Hepatocyte (in vitro differentiated cells): ENCODE measurements at regions not wholly inside any gene's neighbourhood (a gene's known extent, or its start where the extent isn't known, plus 50 kb on each side); places are given as distances from the start of the nearest gene placed in this dataset.
"Not testable (repeated sequence)": the region's sequence is repeated elsewhere in the genome, so short reads cannot be mapped to it uniquely, and the experiment has no call there.

Experiments used
- CTCF ChIP-seq: fragments of 200-600 bp; sonication (generic); IDR thresholded peaks from 2 replicates; pipeline ENCODE4 v1.5.1; 2016; ENCODE audit warnings: antibody characterized with exemption, mild to moderate bottlenecking; ENCODE audit not compliant: poor library complexity
- EZH2 ChIP-seq: fragments of 200-600 bp; sonication (generic); IDR thresholded peaks from 2 replicates; pipeline ENCODE4 v1.6.1; 2016; ENCODE audit warnings: antibody characterized with exemption, mild to moderate bottlenecking, borderline replicate concordance

GRCh38 chr2:91422102-91422501 is 2730.6 kb downstream of the RPIA start:
- TF ChIP-seq CTCF, EZH2: not testable (repeated sequence)
